ENCODE measurements at regions not wholly inside any gene's neighbourhood (a gene's known extent, or its start where the extent isn't known, plus 50 kb on each side); places are given as distances from the start of the nearest gene placed in this dataset.
"Not testable (repeated sequence)": the region's sequence is repeated elsewhere in the genome, so short reads cannot be mapped to it uniquely, and the experiment has no call there.

- no peaks in the 10 kb centered on the region for H3K36me3 Mint-ChIP-seq (ENCODE audit: low read depth)
- CTCF ChIA-PET = no interaction called here
Observed at GRCh38 chr20:5696011-5696559, 54.1 kb upstream of the SHLD1 start.

GRCh38 chr20:5691918-5692618, 58.1 kb upstream of the SHLD1 start:
- Mint-ChIP-seq H3K4me3 (no peak overlapping the region), H3K9me3 (peaks cover 2% of the 10 kb centered on the region), H3K27me3 (no peaks in the 10 kb centered on the region), H3K4me1 (peaks cover 2% of the 10 kb centered on the region), H3K36me3 (ENCODE audit: low read depth) (no peaks in the 10 kb centered on the region), H3K27ac (peak overlapping the region; percentile 27)
- ChIA-PET POLR2A (no interaction called here), CTCF (no interaction called here)
- DNase-seq = no peak

More at GRCh38 chr20:5696011-5696559, 54.1 kb upstream of the SHLD1 start:
- Mint-ChIP-seq H3K4me1 (peaks cover 2% of the 10 kb centered on the region), H3K4me3 (no peak overlapping the region), H3K9me3 (peaks cover 4% of the 10 kb centered on the region), H3K27me3 (no peaks in the 10 kb centered on the region), H3K27ac (no peak overlapping the region)
- DNase-seq = no peak
- POLR2A ChIA-PET = no interaction called here

- Mint-ChIP-seq H3K27ac (no peak overlapping the region), H3K9me3 (no peaks in the 10 kb centered on the region), H3K4me1 (peaks cover 2% of the 10 kb centered on the region), H3K36me3 (ENCODE audit: low read depth) (no peaks in the 10 kb centered on the region), H3K27me3 (no peaks in the 10 kb centered on the region), H3K4me3 (no peak overlapping the region)
- POLR2A ChIA-PET = no interaction called here
- DNase-seq = no peak
- CTCF ChIA-PET = no interaction called here
Observed at GRCh38 chr20:5689463-5689862, 60.7 kb upstream of the SHLD1 start.

GRCh38 chr20:5688431-5688972, 61.7 kb upstream of the SHLD1 start:
- Mint-ChIP-seq H3K36me3 (ENCODE audit: low read depth) (no peaks in the 10 kb centered on the region), H3K4me3 (no peak overlapping the region), H3K27me3 (no peaks in the 10 kb centered on the region), H3K27ac (no peak overlapping the region), H3K4me1 (peaks cover 2% of the 10 kb centered on the region), H3K9me3 (no peaks in the 10 kb centered on the region)
- POLR2A ChIA-PET = no interaction called here
- DNase-seq = no peak
- CTCF ChIA-PET = no interaction called here

- ChIA-PET POLR2A (no interaction called here), CTCF (no interaction called here)
- DNase-seq = no peak
- Mint-ChIP-seq H3K27ac (no peak overlapping the region), H3K36me3 (ENCODE audit: low read depth) (no peaks in the 10 kb centered on the region), H3K4me3 (no peak overlapping the region), H3K4me1 (peaks cover 2% of the 10 kb centered on the region), H3K9me3 (no peaks in the 10 kb centered on the region), H3K27me3 (no peaks in the 10 kb centered on the region)
Observed at GRCh38 chr20:5687884-5688283, 62.3 kb upstream of the SHLD1 start.

GRCh38 chr20:5686384-5687105, 63.7 kb upstream of the SHLD1 start:
- no peak for DNase-seq
- H3K36me3 Mint-ChIP-seq (ENCODE audit: low read depth) = no peaks in the 10 kb centered on the region
- no peak overlapping the region for H3K4me3 Mint-ChIP-seq
- no peak overlapping the region for H3K27ac Mint-ChIP-seq
- peaks cover 2% of the 10 kb centered on the region for H3K9me3 Mint-ChIP-seq
- POLR2A ChIA-PET = no interaction called here
- CTCF ChIA-PET = no interaction called here
- H3K4me1 Mint-ChIP-seq = no peaks in the 10 kb centered on the region
- H3K27me3 Mint-ChIP-seq = no peaks in the 10 kb centered on the region

GRCh38 chr20:5682556-5682955, 67.6 kb upstream of the SHLD1 start:
- H3K9me3 Mint-ChIP-seq; H3K4me3 Mint-ChIP-seq; H3K36me3 Mint-ChIP-seq (ENCODE audit: low read depth); H3K4me1 Mint-ChIP-seq; POLR2A ChIA-PET; H3K27me3 Mint-ChIP-seq; DNase-seq; CTCF ChIA-PET; H3K27ac Mint-ChIP-seq: not testable (repeated sequence)

- POLR2A ChIA-PET = no interaction called here
- H3K27me3 Mint-ChIP-seq = no peaks in the 10 kb centered on the region
- no peak overlapping the region for H3K4me3 Mint-ChIP-seq
- H3K27ac Mint-ChIP-seq = no peak overlapping the region
- no peak for DNase-seq
- H3K4me1 Mint-ChIP-seq = no peaks in the 10 kb centered on the region
- H3K9me3 Mint-ChIP-seq = peaks cover 2% of the 10 kb centered on the region
- no peaks in the 10 kb centered on the region for H3K36me3 Mint-ChIP-seq (ENCODE audit: low read depth)
- CTCF ChIA-PET = no interaction called here
Observed at GRCh38 chr20:5680192-5680591, 69.4 kb upstream of the GPCPD1 start.

- H3K9me3 Mint-ChIP-seq = peaks cover 2% of the 10 kb centered on the region
- ChIA-PET CTCF (no interaction called here), POLR2A (no interaction called here)
- H3K4me1 Mint-ChIP-seq = peaks cover 6% of the 10 kb centered on the region
- no peaks in the 10 kb centered on the region for H3K36me3 Mint-ChIP-seq (ENCODE audit: low read depth)
- H3K27ac Mint-ChIP-seq = no peak overlapping the region
- H3K4me3 Mint-ChIP-seq = no peak overlapping the region
- no peak for DNase-seq
- H3K27me3 Mint-ChIP-seq = no peaks in the 10 kb centered on the region
Observed at GRCh38 chr20:5678777-5679176, 68.0 kb upstream of the GPCPD1 start.

GRCh38 chr20:5677944-5678343, 67.1 kb upstream of the GPCPD1 start:
- DNase-seq; H3K27ac Mint-ChIP-seq; H3K4me1 Mint-ChIP-seq; CTCF ChIA-PET; H3K36me3 Mint-ChIP-seq (ENCODE audit: low read depth); H3K9me3 Mint-ChIP-seq; H3K4me3 Mint-ChIP-seq; H3K27me3 Mint-ChIP-seq; POLR2A ChIA-PET: not testable (repeated sequence)

GRCh38 chr20:5677389-5677788, 66.6 kb upstream of the GPCPD1 start:
- H3K36me3 Mint-ChIP-seq (ENCODE audit: low read depth) = no peaks in the 10 kb centered on the region
- H3K27me3 Mint-ChIP-seq = no peaks in the 10 kb centered on the region
- H3K9me3 Mint-ChIP-seq = peaks cover 2% of the 10 kb centered on the region
- H3K4me3 Mint-ChIP-seq = no peak overlapping the region
- ChIA-PET CTCF (no interaction called here), POLR2A (no interaction called here)
- no peak for DNase-seq
- peaks cover 6% of the 10 kb centered on the region for H3K4me1 Mint-ChIP-seq
- no peak overlapping the region for H3K27ac Mint-ChIP-seq

- Mint-ChIP-seq H3K27ac (no peak overlapping the region), H3K4me1 (peaks cover 6% of the 10 kb centered on the region), H3K4me3 (no peak overlapping the region), H3K27me3 (no peaks in the 10 kb centered on the region), H3K36me3 (ENCODE audit: low read depth) (no peaks in the 10 kb centered on the region), H3K9me3 (no peaks in the 10 kb centered on the region)
- POLR2A ChIA-PET = no interaction called here
- DNase-seq = no peak
- CTCF ChIA-PET = no interaction called here
Observed at GRCh38 chr20:5675103-5676091, 64.6 kb upstream of the GPCPD1 start.

- no peak overlapping the region for H3K27ac Mint-ChIP-seq
Observed at GRCh38 chr20:5674176-5674660, 63.4 kb upstream of the GPCPD1 start.

More at GRCh38 chr20:5674176-5674660, 63.4 kb upstream of the GPCPD1 start:
- no peaks in the 10 kb centered on the region for H3K9me3 Mint-ChIP-seq
- POLR2A ChIA-PET = no interaction called here
- H3K4me1 Mint-ChIP-seq = peaks cover 6% of the 10 kb centered on the region
- DNase-seq = no peak
- H3K27me3 Mint-ChIP-seq = no peaks in the 10 kb centered on the region
- H3K4me3 Mint-ChIP-seq = no peak overlapping the region
- no peaks in the 10 kb centered on the region for H3K36me3 Mint-ChIP-seq (ENCODE audit: low read depth)
- CTCF ChIA-PET = no interaction called here
